A673 (cell line): ENCODE measurements at regions not wholly inside any gene's neighbourhood (a gene's known extent, or its start where the extent isn't known, plus 50 kb on each side); places are given as distances from the start of the nearest gene placed in this dataset.

Source experiments
- BruUV-seq: library from RNA; stranded (reverse); fragments of 400-500 nt; replicated peaks from 2 replicates; lab custom pipeline; 2021; lab: Mats Ljungman, UMichigan
- CTCF ChIA-PET: fragments of 300-600 bp; sonication (Branson Sonifier 250); formaldehyde crosslinking; loops from one replicate; lab custom pipeline; 2022; ENCODE audit warnings: antibody characterized with exemption; lab: Charles Lee
- POLR2A ChIA-PET: fragments of 300-600 bp; sonication (Branson Sonifier 250); formaldehyde crosslinking; loops from one replicate; lab custom pipeline; 2022; ENCODE audit warnings: antibody characterized with exemption; ENCODE audit not compliant: low non-redundant PET; lab: Charles Lee
- DNase-seq: peaks from one replicate; pipeline ENCODE4 v3.0.0-alpha.2; 2015; ENCODE audit warnings: low spot score
- H3K27ac ChIP-seq: fragments of 200-600 bp; sonication (generic); 2 replicates; pipeline ENCODE4 v1.5.1; 2016; ENCODE audit warnings: mixed run types, low read depth, mild to moderate bottlenecking, mixed read lengths, antibody characterized with exemption, low read length; ENCODE audit not compliant: poor library complexity, severe bottlenecking
- H3K27me3 ChIP-seq: fragments of 200-600 bp; sonication (generic); replicated peaks from 2 replicates; pipeline ENCODE4 v1.6.1; 2017; ENCODE audit warnings: mixed run types, low read depth, mild to moderate bottlenecking, mixed read lengths, antibody characterized with exemption, low read length; ENCODE audit not compliant: insufficient read depth, poor library complexity
- H3K36me3 ChIP-seq: fragments of 200-600 bp; sonication (generic); 2 replicates; pipeline ENCODE4 v1.6.1; 2016; ENCODE audit warnings: mixed run types, mild to moderate bottlenecking, mixed read lengths, antibody characterized with exemption, low read length; ENCODE audit not compliant: insufficient read depth, poor library complexity, severe bottlenecking
- H3K4me1 ChIP-seq: fragments of 200-600 bp; sonication (generic); 2 replicates; pipeline ENCODE4 v1.6.1; 2017; ENCODE audit warnings: mixed run types, mild to moderate bottlenecking, mixed read lengths, antibody characterized with exemption, low read length; ENCODE audit not compliant: insufficient read depth, poor library complexity, severe bottlenecking
- H3K4me3 ChIP-seq: fragments of 200-600 bp; sonication (generic); 2 replicates; pipeline ENCODE4 v1.5.1; 2016; ENCODE audit warnings: low read depth, mixed run types, mild to moderate bottlenecking, mixed read lengths, low read length; ENCODE audit not compliant: poor library complexity, severe bottlenecking
- H3K9me3 ChIP-seq: fragments of 200-600 bp; sonication (generic); 2 replicates; pipeline ENCODE4 v1.6.1; 2016; ENCODE audit warnings: mixed run types, low read depth, mild to moderate bottlenecking, mixed read lengths, antibody characterized with exemption, low read length; ENCODE audit not compliant: poor library complexity, severe bottlenecking
- EZH2 ChIP-seq: fragments of 200-600 bp; sonication (generic); IDR thresholded peaks from 2 replicates; pipeline ENCODE4 v1.6.1; 2017; ENCODE audit warnings: borderline replicate concordance, low read depth, mild to moderate bottlenecking, mixed read lengths, antibody characterized with exemption, low read length; ENCODE audit not compliant: poor library complexity, severe bottlenecking
- intact Hi-C: fragments of 100-400 bp; cut with micrococcal nuclease; formaldehyde crosslinking; loops from one replicate; pipeline ENCODE4 v1.10.0; 2022; ENCODE audit not compliant: unreplicated experiment
- TF ChIP-seq, protein P1 (sequence below): fragments of 300-800, 200-600 bp; sonication (generic); conservative IDR thresholded peaks from 2 replicates; pipeline ENCODE4 v1.5.1; 2017; ENCODE audit warnings: low read depth, mild to moderate bottlenecking, antibody characterized with exemption, low read length, moderate library complexity, mixed read lengths

DNA sequence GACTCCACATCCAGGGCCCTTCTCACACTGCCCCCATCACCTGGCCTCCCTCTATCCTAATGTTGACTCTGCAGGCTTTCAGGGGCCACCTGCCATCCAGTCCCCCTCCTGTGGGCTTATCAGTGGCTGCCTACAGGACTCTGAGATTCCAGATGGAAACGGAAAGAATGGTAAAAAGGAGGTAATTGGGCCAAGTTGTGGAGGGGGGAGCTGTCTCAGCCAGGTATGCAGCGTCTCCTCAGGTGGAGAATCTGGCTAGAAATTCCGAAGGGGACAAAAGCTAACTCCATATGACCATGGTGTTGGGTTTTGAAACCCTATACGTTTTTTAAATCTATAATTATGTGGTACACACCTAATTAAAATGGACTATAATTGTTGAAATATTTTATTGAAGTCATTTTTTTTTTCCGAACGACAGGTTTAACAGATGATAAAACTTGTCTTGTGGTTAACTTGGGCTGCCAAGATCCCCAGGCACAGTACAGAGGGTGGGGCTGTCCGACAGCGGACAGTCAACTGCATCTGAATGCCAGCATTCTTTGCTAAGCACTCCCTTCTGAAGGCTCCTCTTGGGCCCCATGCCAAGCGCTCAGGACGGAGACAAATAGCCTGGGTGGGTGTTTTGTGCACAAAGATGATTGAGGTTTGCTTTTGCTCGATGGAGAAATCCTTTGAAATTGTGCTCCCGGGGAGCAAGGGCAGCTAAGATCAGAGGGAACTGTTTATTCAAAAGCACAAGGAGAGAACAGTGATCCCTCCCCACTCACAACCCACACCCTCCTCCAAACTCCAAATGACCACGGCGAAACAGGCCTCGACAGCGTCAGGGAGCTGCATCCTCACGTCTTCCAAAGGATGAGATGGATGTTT is 365.6 kb downstream of the BCL11B start:
- Histone ChIP-seq H3K9me3 (no peaks in the 10 kb centered on the region), H3K27me3 (no peaks in the 10 kb centered on the region), H3K4me3 (no peak overlapping the region), H3K36me3 (no peaks in the 10 kb centered on the region), H3K4me1 (peaks cover 5% of the 10 kb centered on the region), H3K27ac (no peak overlapping the region)
- TF ChIP-seq, protein P1, sequence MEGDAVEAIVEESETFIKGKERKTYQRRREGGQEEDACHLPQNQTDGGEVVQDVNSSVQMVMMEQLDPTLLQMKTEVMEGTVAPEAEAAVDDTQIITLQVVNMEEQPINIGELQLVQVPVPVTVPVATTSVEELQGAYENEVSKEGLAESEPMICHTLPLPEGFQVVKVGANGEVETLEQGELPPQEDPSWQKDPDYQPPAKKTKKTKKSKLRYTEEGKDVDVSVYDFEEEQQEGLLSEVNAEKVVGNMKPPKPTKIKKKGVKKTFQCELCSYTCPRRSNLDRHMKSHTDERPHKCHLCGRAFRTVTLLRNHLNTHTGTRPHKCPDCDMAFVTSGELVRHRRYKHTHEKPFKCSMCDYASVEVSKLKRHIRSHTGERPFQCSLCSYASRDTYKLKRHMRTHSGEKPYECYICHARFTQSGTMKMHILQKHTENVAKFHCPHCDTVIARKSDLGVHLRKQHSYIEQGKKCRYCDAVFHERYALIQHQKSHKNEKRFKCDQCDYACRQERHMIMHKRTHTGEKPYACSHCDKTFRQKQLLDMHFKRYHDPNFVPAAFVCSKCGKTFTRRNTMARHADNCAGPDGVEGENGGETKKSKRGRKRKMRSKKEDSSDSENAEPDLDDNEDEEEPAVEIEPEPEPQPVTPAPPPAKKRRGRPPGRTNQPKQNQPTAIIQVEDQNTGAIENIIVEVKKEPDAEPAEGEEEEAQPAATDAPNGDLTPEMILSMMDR = no peak
- no peak for TF ChIP-seq EZH2
- intact Hi-C loops = no loop called here
- ChIA-PET CTCF (no interaction called here), POLR2A (no interaction called here)
- peak; percentile 26 for DNase-seq
- no TSS peak for BruUV-seq

GRCh38 chr14:98907271-98907670 is 364.7 kb downstream of the BCL11B start:
- CTCF ChIA-PET = interaction anchor here (0.6 kb wide), 1 partner anchor 1684 kb away, joined by 6 read pairs; no protein-coding TSS in a partner anchor
- no peaks in the 10 kb centered on the region for H3K36me3 ChIP-seq
- TF ChIP-seq EZH2 = no peak
- TF ChIP-seq, protein P1 = no peak
- no peak overlapping the region for H3K4me3 ChIP-seq
- POLR2A ChIA-PET = no interaction called here
- H3K4me1 ChIP-seq = peaks cover 5% of the 10 kb centered on the region
- intact Hi-C loops = no loop called here
- no peak for DNase-seq
- BruUV-seq = no TSS peak
- H3K27ac ChIP-seq = no peak overlapping the region
- no peaks in the 10 kb centered on the region for H3K27me3 ChIP-seq
- H3K9me3 ChIP-seq = no peaks in the 10 kb centered on the region

- Histone ChIP-seq H3K36me3 (no peaks in the 10 kb centered on the region), H3K4me1 (peaks cover 5% of the 10 kb centered on the region), H3K4me3 (no peak overlapping the region), H3K27me3 (no peaks in the 10 kb centered on the region), H3K27ac (no peak overlapping the region), H3K9me3 (no peaks in the 10 kb centered on the region)
- TF ChIP-seq, protein P1 = no peak
- TF ChIP-seq EZH2 = no peak
- no TSS peak for BruUV-seq
- CTCF ChIA-PET = no interaction called here
- no peak for DNase-seq
- intact Hi-C loops = no loop called here
- POLR2A ChIA-PET = no interaction called here
Measured at GRCh38 chr14:98908050-98908449, 363.9 kb downstream of the BCL11B start.
